A673 (cell line): ENCODE measurements at regions not wholly inside any gene's neighbourhood (a gene's known extent, or its start where the extent isn't known, plus 50 kb on each side); places are given as distances from the start of the nearest gene placed in this dataset.

ENCODE experiments used
- CTCF ChIP-seq: fragments of 300-800, 200-600 bp; sonication (generic); conservative IDR thresholded peaks from 2 replicates; pipeline ENCODE4 v1.5.1; 2017; ENCODE audit warnings: low read depth, mild to moderate bottlenecking, antibody characterized with exemption, low read length, moderate library complexity, mixed read lengths
- EZH2 ChIP-seq: fragments of 200-600 bp; sonication (generic); IDR thresholded peaks from 2 replicates; pipeline ENCODE4 v1.6.1; 2017; ENCODE audit warnings: borderline replicate concordance, low read depth, mild to moderate bottlenecking, mixed read lengths, antibody characterized with exemption, low read length; ENCODE audit not compliant: poor library complexity, severe bottlenecking

- TF ChIP-seq CTCF (no peak), EZH2 (no peak)
Observed at GRCh38 chr4:115287426-115287825, 174.0 kb upstream of the NDST4 start.
